Uterus (tissue), 3 donors: ENCODE measurements at regions not wholly inside any gene's neighbourhood (a gene's known extent, or its start where the extent isn't known, plus 50 kb on each side); places are given as distances from the start of the nearest gene placed in this dataset.

Experiments
- DNase-seq, 2 donors: peaks; one replicate each; pipeline ENCODE4 v3.0.0-alpha.2; 2019 to 2020
- H3K27ac ChIP-seq, 2 donors: fragments of 200-600 bp; sonication (generic); 1 replicate in 1 of 2; 2 replicates in 1 of 2; pipeline ENCODE4 v1.5.1; 2016 to 2018
- H3K27me3 ChIP-seq, 2 donors: fragments of 200-600 bp; sonication (generic); one replicate each; pipeline ENCODE4 v1.5.1; 2018 to 2019; ENCODE audit warnings: control low read depth in 1 of 2
- H3K36me3 ChIP-seq, 2 donors: fragments of 200-600 bp; sonication (generic); one replicate each; pipeline ENCODE4 v1.5.1; 2019; ENCODE audit warnings: control low read depth in 1 of 2
- H3K4me1 ChIP-seq, 2 donors: fragments of 200-600 bp; sonication (generic); one replicate each; pipeline ENCODE4 v1.5.1; 2018 to 2019; ENCODE audit warnings: control low read depth in 1 of 2
- H3K4me3 ChIP-seq, 2 donors: fragments of 200-600 bp; sonication (generic); 1 replicate in 1 of 2; 2 replicates in 1 of 2; pipeline ENCODE4 v1.5.1; 2018 to 2019; ENCODE audit warnings: mild to moderate bottlenecking in 1 of 2
- H3K9me3 ChIP-seq, 2 donors: fragments of 200-600 bp; sonication (generic); one replicate each; pipeline ENCODE4 v1.5.1; 2019; ENCODE audit warnings: control low read depth in 1 of 2
- CTCF ChIP-seq, 4 experiments: fragments of 200-600 bp in 2 of 4; fragments of 450-650 bp in 2 of 4; sonication (generic) in 2 of 4; IDR thresholded peaks; one replicate each; pipeline ENCODE4 v1.5.1; 2016 to 2019; ENCODE audit warnings: antibody characterized with exemption in 4 of 4, mild to moderate bottlenecking in 2 of 4, moderate library complexity in 1 of 4
- POLR2A ChIP-seq, 2 donors: fragments of 450-650 bp; IDR thresholded peaks; one replicate each; pipeline ENCODE4 v1.6.1; 2016; ENCODE audit warnings: antibody characterized with exemption in 2 of 2, mild to moderate bottlenecking in 1 of 2, moderate library complexity in 1 of 2
- intact Hi-C: fragments of 100-400 bp; cut with DNase I; formaldehyde crosslinking; loops from one replicate; pipeline ENCODE4 v1.15.1; 2023; ENCODE audit warnings: low total_unique reads
- donor health status: DM: yes; HTN: yes; CAD: no.

GRCh38 chr4:36757580-36758311 lies 476.3 kb downstream of the DTHD1 start:
- intact Hi-C loops = no loop called here
- no peak for DNase-seq
- Histone ChIP-seq H3K4me1 (no peaks in the 10 kb centered on the region), H3K9me3 (no peaks in the 10 kb centered on the region), H3K4me3 (no peak overlapping the region), H3K36me3 (no peaks in the 10 kb centered on the region), H3K27ac (no peak overlapping the region), H3K27me3 (no peaks in the 10 kb centered on the region)
- TF ChIP-seq CTCF (IDR thresholded peaks at IDR 0.05) = no peak
- TF ChIP-seq POLR2A (IDR thresholded peaks at IDR 0.05) = no peak

GRCh38 chr4:36758312-36759178 lies 477.1 kb downstream of the DTHD1 start:
- Histone ChIP-seq H3K9me3 (no peaks in the 10 kb centered on the region), H3K27me3 (no peaks in the 10 kb centered on the region), H3K27ac (no peak overlapping the region), H3K4me1 (no peaks in the 10 kb centered on the region), H3K4me3 (no peak overlapping the region), H3K36me3 (no peaks in the 10 kb centered on the region)
- no peak for DNase-seq
- TF ChIP-seq CTCF (IDR thresholded peaks at IDR 0.05) (no peak), POLR2A (IDR thresholded peaks at IDR 0.05) (no peak)
- intact Hi-C loops = no loop called here

GRCh38 chr4:36761607-36762006 lies 480.2 kb downstream of the DTHD1 start:
- TF ChIP-seq CTCF (IDR thresholded peaks at IDR 0.05) = no peak
- no peak for TF ChIP-seq POLR2A (IDR thresholded peaks at IDR 0.05)
- Histone ChIP-seq H3K36me3 (no peaks in the 10 kb centered on the region), H3K9me3 (no peaks in the 10 kb centered on the region), H3K27ac (no peak overlapping the region), H3K4me3 (no peak overlapping the region), H3K27me3 (no peaks in the 10 kb centered on the region), H3K4me1 (no peaks in the 10 kb centered on the region)
- DNase-seq = no peak
- intact Hi-C loops = no loop called here

GRCh38 chr4:36763814-36764213 lies 480.7 kb upstream of the NWD2 start:
- Histone ChIP-seq H3K27ac (no peak overlapping the region), H3K4me1 (no peaks in the 10 kb centered on the region), H3K9me3 (no peaks in the 10 kb centered on the region), H3K27me3 (no peaks in the 10 kb centered on the region), H3K36me3 (no peaks in the 10 kb centered on the region), H3K4me3 (no peak overlapping the region)
- TF ChIP-seq CTCF (IDR thresholded peaks at IDR 0.05) = no peak
- DNase-seq = no peak
- intact Hi-C loops = no loop called here

DNA sequence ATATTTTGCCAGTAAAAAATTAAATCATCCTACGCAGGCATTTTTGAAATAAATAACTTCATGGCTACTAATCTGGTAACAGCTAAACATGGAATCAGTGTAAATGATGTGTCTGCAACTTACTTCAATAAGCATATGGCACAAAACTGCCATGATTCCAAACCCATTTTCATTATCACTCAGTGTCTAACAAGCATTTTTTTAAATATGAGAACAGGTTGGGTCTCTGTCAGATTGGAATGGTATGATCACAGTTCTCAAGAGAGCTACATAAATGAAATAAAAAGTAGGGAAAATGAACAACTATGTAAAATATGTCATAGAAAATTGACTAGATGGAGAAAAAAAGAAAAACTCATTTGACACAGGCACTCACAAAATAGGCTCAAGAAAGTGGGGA lies 476.9 kb upstream of the NWD2 start:
- H3K27me3 ChIP-seq = no peaks in the 10 kb centered on the region
- no peak overlapping the region for H3K4me3 ChIP-seq
- no peaks in the 10 kb centered on the region for H3K9me3 ChIP-seq
- intact Hi-C loops = no loop called here
- H3K36me3 ChIP-seq = no peaks in the 10 kb centered on the region
- H3K27ac ChIP-seq = no peak overlapping the region
- no peak for DNase-seq
- TF ChIP-seq POLR2A (IDR thresholded peaks at IDR 0.05) = no peak
- no peak for TF ChIP-seq CTCF (IDR thresholded peaks at IDR 0.05)
- no peaks in the 10 kb centered on the region for H3K4me1 ChIP-seq
